ENCODE measurements at regions not wholly inside any gene's neighbourhood (a gene's known extent, or its start where the extent isn't known, plus 50 kb on each side); places are given as distances from the start of the nearest gene placed in this dataset.

DNA sequence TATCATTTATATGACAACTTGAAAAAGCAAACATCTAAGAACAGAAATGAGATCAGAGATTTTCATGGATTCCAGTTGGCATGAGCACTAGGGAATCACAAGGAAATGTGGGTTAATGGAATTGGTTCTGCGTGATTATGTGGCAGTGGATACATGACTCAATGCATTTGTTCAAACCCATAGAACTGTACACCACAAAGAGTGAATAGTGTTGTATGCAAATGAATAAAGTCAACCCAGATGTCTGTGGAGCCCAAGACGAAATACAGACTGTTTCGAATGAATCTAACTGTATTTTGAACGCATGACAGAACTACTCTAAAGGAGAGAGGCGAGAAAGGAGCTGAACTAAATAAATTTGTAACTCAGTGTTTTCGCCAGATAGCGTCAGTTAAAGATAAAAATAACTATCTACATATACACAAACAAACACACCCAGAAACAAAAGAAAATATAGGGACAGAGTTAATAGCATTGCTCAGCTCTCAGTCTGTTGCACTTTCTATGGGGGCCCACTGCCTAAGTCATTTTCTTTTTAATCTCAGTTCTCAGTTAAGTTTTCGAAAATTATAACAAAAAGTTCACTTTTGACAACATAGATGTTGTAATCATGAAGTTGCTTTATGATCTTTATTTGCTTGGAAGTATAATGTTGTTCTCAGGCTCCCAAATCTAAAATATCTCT, 636.7 kb upstream of the SEMA3D start:
- TF ChIP-seq, protein P1, sequence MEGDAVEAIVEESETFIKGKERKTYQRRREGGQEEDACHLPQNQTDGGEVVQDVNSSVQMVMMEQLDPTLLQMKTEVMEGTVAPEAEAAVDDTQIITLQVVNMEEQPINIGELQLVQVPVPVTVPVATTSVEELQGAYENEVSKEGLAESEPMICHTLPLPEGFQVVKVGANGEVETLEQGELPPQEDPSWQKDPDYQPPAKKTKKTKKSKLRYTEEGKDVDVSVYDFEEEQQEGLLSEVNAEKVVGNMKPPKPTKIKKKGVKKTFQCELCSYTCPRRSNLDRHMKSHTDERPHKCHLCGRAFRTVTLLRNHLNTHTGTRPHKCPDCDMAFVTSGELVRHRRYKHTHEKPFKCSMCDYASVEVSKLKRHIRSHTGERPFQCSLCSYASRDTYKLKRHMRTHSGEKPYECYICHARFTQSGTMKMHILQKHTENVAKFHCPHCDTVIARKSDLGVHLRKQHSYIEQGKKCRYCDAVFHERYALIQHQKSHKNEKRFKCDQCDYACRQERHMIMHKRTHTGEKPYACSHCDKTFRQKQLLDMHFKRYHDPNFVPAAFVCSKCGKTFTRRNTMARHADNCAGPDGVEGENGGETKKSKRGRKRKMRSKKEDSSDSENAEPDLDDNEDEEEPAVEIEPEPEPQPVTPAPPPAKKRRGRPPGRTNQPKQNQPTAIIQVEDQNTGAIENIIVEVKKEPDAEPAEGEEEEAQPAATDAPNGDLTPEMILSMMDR (IDR thresholded peaks at IDR 0.05; ENCODE audit: insufficient read depth, low read length, poor library complexity, severe bottlenecking) = no peak
- TF ChIP-seq EZH2phosphoT487 (conservative IDR thresholded peaks at IDR 0.05; ENCODE audit: low read length) = no peak

All from SU-DHL-6 (cell line).